Prostate gland (tissue), 2 donors: ENCODE measurements at regions not wholly inside any gene's neighbourhood (a gene's known extent, or its start where the extent isn't known, plus 50 kb on each side); places are given as distances from the start of the nearest gene placed in this dataset.

ENCODE experiments used
- POLR2A ChIP-seq: fragments of 450-650 bp; IDR thresholded peaks from one replicate; pipeline ENCODE4 v1.6.1; 2016; ENCODE audit warnings: antibody characterized with exemption, mild to moderate bottlenecking
- POLR2AphosphoS5 ChIP-seq: sonication (generic); formaldehyde crosslinking; IDR thresholded peaks from one replicate; pipeline ENCODE4 v1.6.1; 2017; ENCODE audit warnings: antibody characterized with exemption
- TF ChIP-seq, protein P1 (sequence below), 4 experiments: fragments of 200-600 bp in 2 of 4; fragments of 450-650 bp in 2 of 4; sonication (generic) in 2 of 4; IDR thresholded peaks; 1 replicate in 3 of 4; 2 replicates in 1 of 4; pipeline ENCODE4 v1.5.1; 2016 to 2019; ENCODE audit warnings: antibody characterized with exemption in 4 of 4, mild to moderate bottlenecking in 2 of 4, moderate library complexity in 2 of 4

DNA sequence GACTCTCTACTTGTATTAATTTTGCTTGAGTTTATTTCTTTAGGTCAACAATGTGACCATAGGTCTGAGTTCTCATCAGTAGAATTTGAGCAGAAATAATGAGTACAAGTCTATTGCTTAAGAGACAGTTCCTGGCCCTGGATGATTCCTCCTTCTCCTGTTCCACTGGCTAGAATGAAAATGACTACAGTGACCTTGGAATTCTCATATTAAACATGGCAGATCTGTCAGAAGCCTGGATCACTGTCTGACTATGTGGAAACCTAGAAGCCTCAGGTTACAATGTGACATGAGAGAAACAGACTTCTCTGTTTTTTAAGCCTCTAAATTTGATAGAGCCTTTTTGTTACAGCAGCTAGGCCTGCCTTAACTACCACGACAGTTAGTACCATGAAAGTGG, 82.9 kb upstream of the MED14 start:
- TF ChIP-seq, protein P1, sequence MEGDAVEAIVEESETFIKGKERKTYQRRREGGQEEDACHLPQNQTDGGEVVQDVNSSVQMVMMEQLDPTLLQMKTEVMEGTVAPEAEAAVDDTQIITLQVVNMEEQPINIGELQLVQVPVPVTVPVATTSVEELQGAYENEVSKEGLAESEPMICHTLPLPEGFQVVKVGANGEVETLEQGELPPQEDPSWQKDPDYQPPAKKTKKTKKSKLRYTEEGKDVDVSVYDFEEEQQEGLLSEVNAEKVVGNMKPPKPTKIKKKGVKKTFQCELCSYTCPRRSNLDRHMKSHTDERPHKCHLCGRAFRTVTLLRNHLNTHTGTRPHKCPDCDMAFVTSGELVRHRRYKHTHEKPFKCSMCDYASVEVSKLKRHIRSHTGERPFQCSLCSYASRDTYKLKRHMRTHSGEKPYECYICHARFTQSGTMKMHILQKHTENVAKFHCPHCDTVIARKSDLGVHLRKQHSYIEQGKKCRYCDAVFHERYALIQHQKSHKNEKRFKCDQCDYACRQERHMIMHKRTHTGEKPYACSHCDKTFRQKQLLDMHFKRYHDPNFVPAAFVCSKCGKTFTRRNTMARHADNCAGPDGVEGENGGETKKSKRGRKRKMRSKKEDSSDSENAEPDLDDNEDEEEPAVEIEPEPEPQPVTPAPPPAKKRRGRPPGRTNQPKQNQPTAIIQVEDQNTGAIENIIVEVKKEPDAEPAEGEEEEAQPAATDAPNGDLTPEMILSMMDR (IDR thresholded peaks at IDR 0.05) = no peak
- no peak for TF ChIP-seq POLR2AphosphoS5
- no peak for TF ChIP-seq POLR2A
